GM23248 (cell line): ENCODE measurements at regions not wholly inside any gene's neighbourhood (a gene's known extent, or its start where the extent isn't known, plus 50 kb on each side); places are given as distances from the start of the nearest gene placed in this dataset.

Experiments
- DNase-seq: peaks from one replicate; pipeline ENCODE4 v3.0.0-alpha.2; 2015
- H2AFZ ChIP-seq: fragments of 200-600 bp; sonication (generic); 2 replicates; pipeline ENCODE4 v1.6.1; 2016; ENCODE audit warnings: antibody characterized with exemption
- H3F3A ChIP-seq: fragments of 200-600 bp; sonication (generic); 2 replicates; pipeline ENCODE4 v1.6.1; 2016; ENCODE audit warnings: mild to moderate bottlenecking, antibody characterized with exemption, mixed run types; ENCODE audit not compliant: insufficient read depth
- H3K27ac ChIP-seq: fragments of 200-600 bp; sonication (generic); 2 replicates; pipeline ENCODE4 v1.5.1; 2016; ENCODE audit warnings: mild to moderate bottlenecking
- H3K27me3 ChIP-seq: fragments of 200-600 bp; sonication (generic); replicated peaks from 2 replicates; pipeline ENCODE4 v1.6.1; 2016; ENCODE audit warnings: mild to moderate bottlenecking; ENCODE audit not compliant: insufficient read depth
- H3K36me3 ChIP-seq: fragments of 200-600 bp; sonication (generic); 2 replicates; pipeline ENCODE4 v1.6.1; 2016; ENCODE audit warnings: low read depth, mild to moderate bottlenecking
- H3K4me1 ChIP-seq: fragments of 200-600 bp; sonication (generic); 2 replicates; pipeline ENCODE4 v1.6.1; 2016; ENCODE audit warnings: mild to moderate bottlenecking; ENCODE audit not compliant: insufficient read depth
- H3K4me2 ChIP-seq: fragments of 200-600 bp; sonication (generic); one replicate; pipeline ENCODE4 v1.6.1; 2016; ENCODE audit warnings: mild to moderate bottlenecking; ENCODE audit not compliant: unreplicated experiment
- H3K4me3 ChIP-seq: fragments of 200-600 bp; sonication (generic); 2 replicates; pipeline ENCODE4 v1.5.1; 2016; ENCODE audit warnings: mild to moderate bottlenecking
- H3K79me2 ChIP-seq: fragments of 200-600 bp; sonication (generic); 2 replicates; pipeline ENCODE4 v1.6.1; 2016; ENCODE audit warnings: mild to moderate bottlenecking; ENCODE audit not compliant: insufficient read depth
- H3K9ac ChIP-seq: fragments of 200-600 bp; sonication (generic); 2 replicates; pipeline ENCODE4 v1.6.1; 2016; ENCODE audit warnings: mild to moderate bottlenecking
- H3K9me2 ChIP-seq: fragments of 200-600 bp; sonication (generic); 2 replicates; pipeline ENCODE4 v1.6.1; 2016; ENCODE audit warnings: mixed run types, mild to moderate bottlenecking, moderate library complexity; ENCODE audit not compliant: insufficient read depth
- H3K9me3 ChIP-seq: fragments of 200-600 bp; sonication (generic); one replicate; pipeline ENCODE4 v1.6.1; 2017; ENCODE audit warnings: low read depth
- H4K20me1 ChIP-seq: fragments of 200-600 bp; sonication (generic); 2 replicates; pipeline ENCODE4 v1.6.0; 2016; ENCODE audit not compliant: insufficient read depth
- EZH2 ChIP-seq: fragments of 200-600 bp; sonication (generic); IDR thresholded peaks from 2 replicates; pipeline ENCODE4 v1.6.1; 2018; ENCODE audit warnings: antibody characterized with exemption, mild to moderate bottlenecking; ENCODE audit not compliant: insufficient read depth, poor library complexity, severe bottlenecking
- EZH2phosphoT487 ChIP-seq: fragments of 200-600 bp; sonication (generic); IDR thresholded peaks from 2 replicates; pipeline ENCODE4 v1.6.1; 2018; ENCODE audit warnings: antibody characterized with exemption, moderate library complexity, mild to moderate bottlenecking, low read depth; ENCODE audit not compliant: insufficient read depth
- WGBS, 2 experiments: methylation state at CpG; one replicate each; pipeline ENCODE4 v1.1.6; 2015 to 2017; ENCODE audit warnings: low lambda C conversion rate in 2 of 2, low coverage in 1 of 2; ENCODE audit errors: missing lambda C conversion rate in 2 of 2; 5-methylcytosine and 5-hydroxymethylcytosine counted together
- in situ Hi-C: fragments of 300-500 bp; cut with MboI; formaldehyde crosslinking; loops from 2 replicates; pipeline ENCODE4 v1.15.0; 2020

- no peaks in the 10 kb centered on the region for H4K20me1 ChIP-seq
- no peaks in the 10 kb centered on the region for H3K36me3 ChIP-seq
- H3K9me3 ChIP-seq: no peaks in the 10 kb centered on the region
- no peak overlapping the region for H2AFZ ChIP-seq
- H3K4me3 ChIP-seq: no peak overlapping the region
- DNase-seq: no peak
- no peak overlapping the region for H3K27ac ChIP-seq
- H3K9ac ChIP-seq: no peak overlapping the region
- no peaks in the 10 kb centered on the region for H3F3A ChIP-seq
- no peaks in the 10 kb centered on the region for H3K27me3 ChIP-seq
- WGBS, 2 experiments: 33 to 39% methylated on average over 3 of the region's 3 CpGs
- no peaks in the 10 kb centered on the region for H3K79me2 ChIP-seq
- H3K4me1 ChIP-seq: no peaks in the 10 kb centered on the region
- in situ Hi-C loops: no loop called here
- H3K9me2 ChIP-seq: no peaks in the 10 kb centered on the region
- H3K4me2 ChIP-seq: no peak overlapping the region
- TF ChIP-seq EZH2phosphoT487 (no peak), EZH2 (no peak)
These were observed 694.4 kb downstream of the EFNA5 start for GRCh38 chr5:106976363-106976762.

GRCh38 chr5:106974272-106974671 lies 696.5 kb downstream of the EFNA5 start:
- Histone ChIP-seq H3F3A (no peaks in the 10 kb centered on the region), H3K27me3 (no peaks in the 10 kb centered on the region), H3K9me2 (no peaks in the 10 kb centered on the region), H3K9ac (no peak overlapping the region), H3K27ac (no peak overlapping the region), H3K79me2 (no peaks in the 10 kb centered on the region), H2AFZ (no peak overlapping the region), H3K36me3 (no peaks in the 10 kb centered on the region), H4K20me1 (no peaks in the 10 kb centered on the region), H3K4me2 (no peak overlapping the region), H3K9me3 (no peaks in the 10 kb centered on the region), H3K4me1 (no peaks in the 10 kb centered on the region), H3K4me3 (no peak overlapping the region)
- in situ Hi-C loops: no loop called here
- DNase-seq: no peak
- 2 to 7% methylated on average over 2 of the region's 2 CpGs for WGBS, 2 experiments
- TF ChIP-seq EZH2: no peak
- no peak for TF ChIP-seq EZH2phosphoT487

GRCh38 chr5:106966686-106967315 lies 703.9 kb downstream of the EFNA5 start:
- Histone ChIP-seq H3K27me3 (no peaks in the 10 kb centered on the region), H2AFZ (no peak overlapping the region), H3K4me2 (no peak overlapping the region), H3K79me2 (no peaks in the 10 kb centered on the region), H3F3A (no peaks in the 10 kb centered on the region), H3K9me3 (no peaks in the 10 kb centered on the region), H3K4me1 (no peaks in the 10 kb centered on the region), H3K36me3 (no peaks in the 10 kb centered on the region), H3K27ac (no peak overlapping the region), H3K9me2 (no peaks in the 10 kb centered on the region), H3K9ac (no peak overlapping the region), H4K20me1 (no peaks in the 10 kb centered on the region), H3K4me3 (no peak overlapping the region)
- DNase-seq: no peak
- in situ Hi-C loops: no loop called here
- WGBS, 2 experiments: 60 to 71% methylated on average over 4 of the region's 4 CpGs
- TF ChIP-seq EZH2 (no peak), EZH2phosphoT487 (no peak)

DNA sequence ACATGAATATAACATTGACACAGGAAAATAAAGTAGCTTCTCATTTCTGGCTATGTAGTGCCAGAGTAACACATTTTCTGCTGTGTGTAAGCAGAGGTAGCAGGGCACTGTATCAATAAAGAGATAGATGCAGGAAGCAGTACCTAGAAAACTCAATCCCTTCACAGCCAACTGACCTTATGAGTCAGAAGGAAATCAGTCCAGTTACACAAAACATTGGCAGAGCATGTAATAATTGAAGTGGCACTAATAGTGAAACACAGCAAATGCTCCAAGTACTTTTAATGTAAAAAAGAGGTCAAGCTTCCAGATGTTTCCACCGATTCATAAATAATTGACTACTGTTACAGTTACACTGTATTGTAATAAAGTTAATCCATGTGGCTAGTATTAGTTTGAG lies 706.6 kb downstream of the EFNA5 start:
- Histone ChIP-seq H3K4me3 (no peak overlapping the region), H3K9ac (no peak overlapping the region), H3K36me3 (no peaks in the 10 kb centered on the region), H3K4me2 (no peak overlapping the region), H3F3A (no peaks in the 10 kb centered on the region), H4K20me1 (no peaks in the 10 kb centered on the region), H3K9me2 (no peaks in the 10 kb centered on the region), H3K9me3 (no peaks in the 10 kb centered on the region), H3K4me1 (no peaks in the 10 kb centered on the region), H2AFZ (no peak overlapping the region), H3K79me2 (no peaks in the 10 kb centered on the region), H3K27me3 (no peaks in the 10 kb centered on the region), H3K27ac (no peak overlapping the region)
- in situ Hi-C loops: no loop called here
- DNase-seq: no peak
- 0% methylated on average over 1 of the region's 1 CpG for WGBS, 2 experiments
- TF ChIP-seq EZH2phosphoT487: no peak

DNA sequence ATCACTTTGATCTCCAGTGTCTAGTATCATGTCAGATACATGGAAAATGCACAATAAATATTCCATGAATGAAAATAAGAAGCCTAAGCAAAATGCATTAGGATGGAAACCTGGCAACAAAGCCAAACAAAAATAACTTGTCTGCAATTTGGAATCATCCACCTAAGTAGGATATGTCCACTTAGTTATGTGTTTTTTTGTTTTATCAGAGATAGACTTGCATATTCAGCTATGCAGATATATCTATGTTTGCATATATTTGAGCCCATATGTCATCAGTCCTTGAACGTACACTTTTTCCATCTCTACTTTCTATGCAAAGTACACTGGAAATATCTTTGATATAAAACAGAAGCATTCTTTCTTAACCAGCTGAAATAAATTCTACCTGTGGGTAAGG lies 707.1 kb downstream of the EFNA5 start:
- in situ Hi-C loops: no loop called here
- H4K20me1 ChIP-seq: no peaks in the 10 kb centered on the region
- H3K4me2 ChIP-seq: no peak overlapping the region

More for the DNA sequence above, 707.1 kb downstream of the EFNA5 start:
- Histone ChIP-seq H3K4me1 (no peaks in the 10 kb centered on the region), H3K9ac (no peak overlapping the region), H3K4me3 (no peak overlapping the region), H3K27ac (no peak overlapping the region), H3F3A (no peaks in the 10 kb centered on the region), H3K36me3 (no peaks in the 10 kb centered on the region), H3K9me3 (no peaks in the 10 kb centered on the region), H3K27me3 (no peaks in the 10 kb centered on the region), H2AFZ (no peak overlapping the region), H3K9me2 (no peaks in the 10 kb centered on the region), H3K79me2 (no peaks in the 10 kb centered on the region)
- DNase-seq: no peak
- TF ChIP-seq EZH2phosphoT487: no peak
- no peak for TF ChIP-seq EZH2
- WGBS, 2 experiments: 72 to 73% methylated on average over 1 of the region's 1 CpG
